ENCODE measurements at regions not wholly inside any gene's neighbourhood (a gene's known extent, or its start where the extent isn't known, plus 50 kb on each side); places are given as distances from the start of the nearest gene placed in this dataset.
"Not testable (repeated sequence)": the region's sequence is repeated elsewhere in the genome, so short reads cannot be mapped to it uniquely, and the experiment has no call there.

- no peak for TF ChIP-seq POLR2AphosphoS5 (IDR thresholded peaks at IDR 0.05; ENCODE audit: low read depth, low read length)
- TF ChIP-seq POLR2A (IDR thresholded peaks at IDR 0.05; ENCODE audit: low read depth, low read length) = no peak
- TF ChIP-seq TAF1 (IDR thresholded peaks at IDR 0.05; ENCODE audit: borderline replicate concordance, low read depth, low read length) = no peak
- DNase-seq (ENCODE audit: insufficient read length) (no peak), FAIRE-seq (no peak)
Observed at GRCh38 chr2:126952216-126952615, 53.5 kb downstream of the TEX51 start.

GRCh38 chr2:126953483-126953882 lies 54.8 kb downstream of the TEX51 start:
- FAIRE-seq (no peak), DNase-seq (ENCODE audit: insufficient read length) (no peak)
- TF ChIP-seq POLR2AphosphoS5 (IDR thresholded peaks at IDR 0.05; ENCODE audit: low read depth, low read length) (no peak), POLR2A (IDR thresholded peaks at IDR 0.05; ENCODE audit: low read depth, low read length) (no peak), TAF1 (IDR thresholded peaks at IDR 0.05; ENCODE audit: borderline replicate concordance, low read depth, low read length) (no peak)

GRCh38 chr2:126954831-126955230 lies 56.1 kb downstream of the TEX51 start:
- no peak for DNase-seq (ENCODE audit: insufficient read length)
- FAIRE-seq = no peak
- TF ChIP-seq POLR2AphosphoS5 (IDR thresholded peaks at IDR 0.05; ENCODE audit: low read depth, low read length) (no peak), TAF1 (IDR thresholded peaks at IDR 0.05; ENCODE audit: borderline replicate concordance, low read depth, low read length) (no peak), POLR2A (IDR thresholded peaks at IDR 0.05; ENCODE audit: low read depth, low read length) (no peak)

GRCh38 chr2:126956773-126957172 lies 58.1 kb downstream of the TEX51 start:
- FAIRE-seq; DNase-seq (ENCODE audit: insufficient read length): not testable (repeated sequence)

GRCh38 chr2:126963390-126963789 lies 64.7 kb downstream of the TEX51 start:
- FAIRE-seq (no peak), DNase-seq (ENCODE audit: insufficient read length) (no peak)
- TF ChIP-seq POLR2AphosphoS5 (IDR thresholded peaks at IDR 0.05; ENCODE audit: low read depth, low read length) (no peak), POLR2A (IDR thresholded peaks at IDR 0.05; ENCODE audit: low read depth, low read length) (no peak), TAF1 (IDR thresholded peaks at IDR 0.05; ENCODE audit: borderline replicate concordance, low read depth, low read length) (no peak)

- TF ChIP-seq TAF1 (IDR thresholded peaks at IDR 0.05; ENCODE audit: borderline replicate concordance, low read depth, low read length) = no peak
- no peak for TF ChIP-seq POLR2A (IDR thresholded peaks at IDR 0.05; ENCODE audit: low read depth, low read length)
- no peak for TF ChIP-seq POLR2AphosphoS5 (IDR thresholded peaks at IDR 0.05; ENCODE audit: low read depth, low read length)
- DNase-seq (ENCODE audit: insufficient read length) (no peak), FAIRE-seq (no peak)
Observed at GRCh38 chr2:126966601-126967000, 67.9 kb downstream of the TEX51 start.

- no peak for TF ChIP-seq TAF1 (IDR thresholded peaks at IDR 0.05; ENCODE audit: borderline replicate concordance, low read depth, low read length)
- TF ChIP-seq POLR2AphosphoS5 (IDR thresholded peaks at IDR 0.05; ENCODE audit: low read depth, low read length) = no peak
- TF ChIP-seq POLR2A (IDR thresholded peaks at IDR 0.05; ENCODE audit: low read depth, low read length) = no peak
- DNase-seq (ENCODE audit: insufficient read length) = no peak
- FAIRE-seq = no peak
Observed at GRCh38 chr2:126970583-126970982, 71.9 kb downstream of the TEX51 start.

GRCh38 chr2:126971162-126971480 lies 72.4 kb downstream of the TEX51 start:
- no peak for DNase-seq (ENCODE audit: insufficient read length)
- no peak for FAIRE-seq
- TF ChIP-seq POLR2AphosphoS5 (IDR thresholded peaks at IDR 0.05; ENCODE audit: low read depth, low read length) (no peak), TAF1 (IDR thresholded peaks at IDR 0.05; ENCODE audit: borderline replicate concordance, low read depth, low read length) (no peak), POLR2A (IDR thresholded peaks at IDR 0.05; ENCODE audit: low read depth, low read length) (no peak)

GRCh38 chr2:126971481-126972278 lies 73.0 kb downstream of the TEX51 start:
- TF ChIP-seq TAF1 (IDR thresholded peaks at IDR 0.05; ENCODE audit: borderline replicate concordance, low read depth, low read length) (no peak), POLR2A (IDR thresholded peaks at IDR 0.05; ENCODE audit: low read depth, low read length) (no peak), POLR2AphosphoS5 (IDR thresholded peaks at IDR 0.05; ENCODE audit: low read depth, low read length) (no peak)
- DNase-seq (ENCODE audit: insufficient read length) = peak; percentile 82
- FAIRE-seq = peak; percentile 77

GRCh38 chr2:126972279-126972626 lies 73.6 kb downstream of the TEX51 start:
- TF ChIP-seq POLR2A (IDR thresholded peaks at IDR 0.05; ENCODE audit: low read depth, low read length) = no peak
- no peak for DNase-seq (ENCODE audit: insufficient read length)
- no peak for FAIRE-seq

- FAIRE-seq (no peak), DNase-seq (ENCODE audit: insufficient read length) (no peak)
- TF ChIP-seq POLR2AphosphoS5 (IDR thresholded peaks at IDR 0.05; ENCODE audit: low read depth, low read length) = no peak
Observed at GRCh38 chr2:126973745-126974144, 75.1 kb downstream of the TEX51 start.

GRCh38 chr2:126975671-126976655 lies 77.3 kb downstream of the TEX51 start:
- DNase-seq (ENCODE audit: insufficient read length) = no peak
- TF ChIP-seq POLR2A (IDR thresholded peaks at IDR 0.05; ENCODE audit: low read depth, low read length) (no peak), TAF1 (IDR thresholded peaks at IDR 0.05; ENCODE audit: borderline replicate concordance, low read depth, low read length) (no peak), POLR2AphosphoS5 (IDR thresholded peaks at IDR 0.05; ENCODE audit: low read depth, low read length) (no peak)
- no peak for FAIRE-seq

Measured in GM12892 (cell line).